NT2/D1 (cell line): ENCODE measurements at regions not wholly inside any gene's neighbourhood (a gene's known extent, or its start where the extent isn't known, plus 50 kb on each side); places are given as distances from the start of the nearest gene placed in this dataset.

Experiments
- YY1 ChIP-seq: IDR thresholded peaks from 2 replicates; pipeline ENCODE4 v1.6.1; 2011; ENCODE audit not compliant: insufficient read length, insufficient read depth
- ZNF274 ChIP-seq: IDR thresholded peaks from 2 replicates; pipeline ENCODE4 v1.6.1; 2011; ENCODE audit warnings: mild to moderate bottlenecking, low read depth, low read length

DNA sequence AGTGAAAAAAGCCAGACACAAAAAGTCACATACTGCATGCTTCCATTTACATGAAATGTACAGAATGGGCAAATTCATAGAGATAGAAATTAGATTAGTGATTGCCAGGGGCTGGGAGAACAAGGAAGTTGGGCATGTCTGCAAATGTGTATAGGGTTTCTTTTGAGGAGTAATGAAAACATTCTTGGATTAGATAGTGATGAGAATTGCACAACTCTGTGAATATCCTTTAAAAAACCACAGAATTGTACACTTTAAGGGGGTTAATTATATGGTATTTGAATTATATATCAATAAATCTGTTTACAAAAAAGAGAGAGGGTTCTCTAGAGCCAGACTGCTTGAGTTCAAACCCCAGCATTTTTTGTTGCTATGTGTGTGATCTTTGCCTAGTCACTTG, 188.1 kb downstream of the CDC5L start:
- TF ChIP-seq ZNF274, result no peak
- TF ChIP-seq YY1, result no peak
